Bronchial epithelial cell (primary cell): ENCODE measurements at regions not wholly inside any gene's neighbourhood (a gene's known extent, or its start where the extent isn't known, plus 50 kb on each side); places are given as distances from the start of the nearest gene placed in this dataset.

Source experiments
- DNase-seq: peaks from one replicate; pipeline ENCODE4 v3.0.0-alpha.2; 2010; ENCODE audit warnings: low read depth
- FAIRE-seq: peaks from 2 replicates; lab custom pipeline; 2011; peaks lifted over from hg19 to GRCh38; lab: Jason Lieb, UNC
- H3K27me3 ChIP-seq: 2 replicates; pipeline ENCODE4 v1.5.1; 2011; ENCODE audit warnings: low read length; ENCODE audit not compliant: control insufficient read depth, insufficient read depth
- H3K36me3 ChIP-seq: 2 replicates; pipeline ENCODE4 v1.5.1; 2011; ENCODE audit warnings: low read length; ENCODE audit not compliant: control insufficient read depth, insufficient read depth
- H3K4me3 ChIP-seq: 2 replicates; pipeline ENCODE4 v1.5.1; 2011; ENCODE audit warnings: mild to moderate bottlenecking, low read depth, low read length, control low read depth
- CTCF ChIP-seq: IDR thresholded peaks from 2 replicates; pipeline ENCODE4 v1.5.1; 2011; ENCODE audit warnings: mild to moderate bottlenecking, moderate library complexity, low read length, control low read depth, inconsistent platforms; ENCODE audit not compliant: insufficient read depth, severe bottlenecking

GRCh38 chr2:41387519-41387918 lies 660.3 kb upstream of the PKDCC start:
- DNase-seq = no peak
- no peak for TF ChIP-seq CTCF
- Histone ChIP-seq H3K36me3 (no peaks in the 10 kb centered on the region), H3K27me3 (no peaks in the 10 kb centered on the region), H3K4me3 (no peak overlapping the region)
- no peak for FAIRE-seq

- DNase-seq (no peak), FAIRE-seq (no peak)
- Histone ChIP-seq H3K36me3 (no peaks in the 10 kb centered on the region), H3K4me3 (no peak overlapping the region), H3K27me3 (no peaks in the 10 kb centered on the region)
- no peak for TF ChIP-seq CTCF
Measured at GRCh38 chr2:41393621-41394020, 654.2 kb upstream of the PKDCC start.

- H3K4me3 ChIP-seq = no peak overlapping the region
- DNase-seq (no peak), FAIRE-seq (no peak)
- H3K27me3 ChIP-seq = no peaks in the 10 kb centered on the region
- TF ChIP-seq CTCF = no peak
- H3K36me3 ChIP-seq = no peaks in the 10 kb centered on the region
Measured at GRCh38 chr2:41394541-41394940, 653.3 kb upstream of the PKDCC start.

GRCh38 chr2:41395692-41396091 lies 652.1 kb upstream of the PKDCC start:
- DNase-seq = no peak
- no peak for TF ChIP-seq CTCF
- FAIRE-seq = no peak

GRCh38 chr2:41399437-41400087 lies 648.3 kb upstream of the PKDCC start:
- Histone ChIP-seq H3K36me3 (no peaks in the 10 kb centered on the region), H3K4me3 (no peak overlapping the region), H3K27me3 (no peaks in the 10 kb centered on the region)
- no peak for FAIRE-seq
- no peak for TF ChIP-seq CTCF
- peak; percentile 39 for DNase-seq

More at GRCh38 chr2:41395692-41396091, 652.1 kb upstream of the PKDCC start:
- H3K36me3 ChIP-seq = no peaks in the 10 kb centered on the region
- no peak overlapping the region for H3K4me3 ChIP-seq
- H3K27me3 ChIP-seq = no peaks in the 10 kb centered on the region
